ENCODE measurements at regions not wholly inside any gene's neighbourhood (a gene's known extent, or its start where the extent isn't known, plus 50 kb on each side); places are given as distances from the start of the nearest gene placed in this dataset.

DNA sequence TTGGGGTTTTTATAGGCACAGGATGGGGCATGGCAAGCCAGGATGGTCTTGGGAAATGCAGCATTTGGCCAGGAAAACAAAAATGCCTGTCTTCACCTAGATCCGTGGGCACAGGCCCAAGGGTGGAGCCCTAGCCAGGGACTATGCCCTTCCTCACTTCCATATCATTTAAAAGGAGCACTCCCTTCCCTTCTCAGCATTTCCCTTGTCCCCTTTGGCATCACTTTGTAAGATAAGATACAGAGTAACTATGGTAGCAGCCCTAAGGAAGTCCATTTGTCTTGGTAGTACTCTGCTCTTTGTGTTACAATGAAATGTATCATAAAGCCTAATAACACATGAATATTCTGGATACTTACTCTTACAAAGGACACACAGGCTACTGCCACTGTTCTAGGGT is 1092.6 kb upstream of the TENM4 start:
- no peak for DNase-seq (ENCODE audit: low spot score)
- TF ChIP-seq, protein P1, sequence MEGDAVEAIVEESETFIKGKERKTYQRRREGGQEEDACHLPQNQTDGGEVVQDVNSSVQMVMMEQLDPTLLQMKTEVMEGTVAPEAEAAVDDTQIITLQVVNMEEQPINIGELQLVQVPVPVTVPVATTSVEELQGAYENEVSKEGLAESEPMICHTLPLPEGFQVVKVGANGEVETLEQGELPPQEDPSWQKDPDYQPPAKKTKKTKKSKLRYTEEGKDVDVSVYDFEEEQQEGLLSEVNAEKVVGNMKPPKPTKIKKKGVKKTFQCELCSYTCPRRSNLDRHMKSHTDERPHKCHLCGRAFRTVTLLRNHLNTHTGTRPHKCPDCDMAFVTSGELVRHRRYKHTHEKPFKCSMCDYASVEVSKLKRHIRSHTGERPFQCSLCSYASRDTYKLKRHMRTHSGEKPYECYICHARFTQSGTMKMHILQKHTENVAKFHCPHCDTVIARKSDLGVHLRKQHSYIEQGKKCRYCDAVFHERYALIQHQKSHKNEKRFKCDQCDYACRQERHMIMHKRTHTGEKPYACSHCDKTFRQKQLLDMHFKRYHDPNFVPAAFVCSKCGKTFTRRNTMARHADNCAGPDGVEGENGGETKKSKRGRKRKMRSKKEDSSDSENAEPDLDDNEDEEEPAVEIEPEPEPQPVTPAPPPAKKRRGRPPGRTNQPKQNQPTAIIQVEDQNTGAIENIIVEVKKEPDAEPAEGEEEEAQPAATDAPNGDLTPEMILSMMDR (IDR thresholded peaks at IDR 0.05) = no peak
- Histone ChIP-seq H3K27ac (no peak overlapping the region), H3K4me3 (no peak overlapping the region)

DNA sequence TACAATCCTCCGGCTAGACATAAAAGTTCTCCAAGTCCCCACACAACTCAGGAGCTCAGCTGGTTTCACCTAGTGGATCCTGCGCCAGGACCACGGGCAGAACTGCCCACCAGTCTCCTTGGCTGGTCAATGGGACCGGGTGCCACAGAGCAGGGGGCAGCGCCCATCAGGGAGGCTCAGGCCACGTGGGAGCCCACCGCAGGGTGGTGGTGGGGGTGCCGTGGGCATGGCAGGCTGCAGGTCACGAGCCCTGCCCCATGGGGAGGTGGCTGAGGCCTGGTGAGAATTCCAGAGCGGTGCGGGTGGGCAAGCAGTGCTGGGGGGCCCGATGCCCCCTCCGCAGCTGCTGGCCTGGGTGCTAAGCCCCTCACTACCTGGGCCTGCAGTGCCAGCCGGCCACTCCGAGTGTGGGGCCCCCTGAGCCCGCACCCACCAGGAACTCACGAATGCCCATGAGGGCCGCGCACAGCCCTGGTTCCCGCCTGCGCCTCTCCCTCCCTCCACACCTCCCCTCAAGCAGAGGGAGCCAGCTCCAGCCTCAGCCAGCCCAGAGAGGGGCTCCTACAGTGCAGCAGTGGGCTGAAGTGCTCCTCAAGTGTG is 1091.9 kb upstream of the TENM4 start:
- TF ChIP-seq, protein P1 (IDR thresholded peaks at IDR 0.05) = no peak
- DNase-seq (ENCODE audit: low spot score) = no peak

DNA sequence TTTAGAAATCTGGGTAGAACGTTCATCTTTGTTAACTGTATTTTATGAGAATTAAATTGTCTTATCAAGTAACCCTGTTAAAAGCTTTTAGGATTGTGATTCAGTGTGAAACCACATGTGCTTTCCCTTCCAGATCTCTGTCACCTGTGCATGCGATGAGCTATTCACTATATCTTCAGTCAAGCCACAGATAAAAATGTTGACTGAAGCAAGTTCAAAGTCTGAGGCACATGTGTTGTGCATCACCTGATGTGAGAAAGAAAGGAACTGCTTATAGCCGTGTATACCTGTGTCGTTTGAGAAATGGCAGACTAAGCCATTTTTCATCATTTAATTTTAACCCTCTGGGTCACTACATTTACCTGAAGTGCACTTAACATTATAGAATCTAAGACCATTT is 1088.9 kb upstream of the TENM4 start:
- Histone ChIP-seq H3K27ac (no peak overlapping the region), H3K4me3 (no peak overlapping the region)
- DNase-seq (ENCODE audit: low spot score) = no peak
- TF ChIP-seq, protein P1 (IDR thresholded peaks at IDR 0.05) = no peak

More for the DNA sequence above, 1091.9 kb upstream of the TENM4 start:
- H3K4me3 ChIP-seq = no peak overlapping the region
- no peak overlapping the region for H3K27ac ChIP-seq

DNA sequence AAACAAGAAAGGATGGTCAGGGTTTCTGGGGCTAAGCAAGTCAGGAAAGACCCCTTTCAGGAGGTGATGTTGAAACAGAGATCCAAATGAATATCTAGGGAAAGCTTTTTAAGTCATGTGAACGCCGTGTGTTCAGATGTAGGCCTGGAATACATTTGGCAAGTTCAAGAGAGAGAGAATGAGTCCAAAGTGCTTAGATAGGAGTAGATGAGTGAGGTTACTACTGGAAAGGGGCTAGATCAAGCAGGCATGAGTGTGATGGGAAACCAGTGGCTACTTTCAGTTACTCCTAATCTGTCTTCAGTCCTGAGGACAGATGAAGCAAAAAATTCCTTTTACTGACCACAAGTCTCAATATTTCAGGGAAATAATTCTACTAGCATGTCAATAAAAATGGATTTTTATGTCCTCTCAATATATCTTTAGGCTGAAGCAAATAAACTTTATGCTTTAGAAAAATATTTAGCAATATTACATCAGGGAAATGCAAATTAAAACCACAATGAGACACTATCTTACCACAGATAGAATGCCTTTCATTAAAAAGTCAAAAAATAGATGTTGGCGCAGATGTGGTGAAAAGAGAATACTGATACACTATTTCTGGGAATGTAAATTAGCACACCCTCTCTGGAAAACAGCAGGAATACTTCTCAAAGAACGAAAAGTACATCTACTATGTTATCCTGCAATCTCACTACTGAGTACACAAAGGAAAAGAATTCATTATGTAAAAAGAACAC is 1085.0 kb upstream of the TENM4 start:
- no peak for DNase-seq (ENCODE audit: low spot score)
- Histone ChIP-seq H3K27ac (no peak overlapping the region), H3K4me3 (no peak overlapping the region)
- TF ChIP-seq, protein P1 (IDR thresholded peaks at IDR 0.05) = no peak

DNA sequence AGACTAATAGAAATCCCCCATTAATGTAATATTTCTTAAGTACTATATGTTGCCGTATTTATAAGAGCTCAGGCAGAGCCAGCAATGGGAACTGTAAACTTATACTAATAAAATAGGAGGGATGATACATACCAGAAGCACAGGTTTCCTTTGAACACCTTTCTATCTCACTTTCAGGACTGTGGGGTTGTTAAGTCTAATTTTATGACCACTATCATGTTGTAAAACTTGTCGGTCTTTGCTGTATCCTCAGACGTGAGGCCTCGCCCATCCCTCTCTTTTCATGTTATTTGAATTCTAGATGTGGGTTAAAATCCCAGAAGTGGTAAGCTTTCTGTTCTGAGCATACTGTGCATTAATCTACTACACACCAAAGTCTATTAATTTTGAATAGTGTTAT is 1083.5 kb upstream of the TENM4 start:
- DNase-seq (ENCODE audit: low spot score) = no peak
- TF ChIP-seq, protein P1 (IDR thresholded peaks at IDR 0.05) = no peak
- Histone ChIP-seq H3K4me3 (no peak overlapping the region), H3K27ac (no peak overlapping the region)

DNA sequence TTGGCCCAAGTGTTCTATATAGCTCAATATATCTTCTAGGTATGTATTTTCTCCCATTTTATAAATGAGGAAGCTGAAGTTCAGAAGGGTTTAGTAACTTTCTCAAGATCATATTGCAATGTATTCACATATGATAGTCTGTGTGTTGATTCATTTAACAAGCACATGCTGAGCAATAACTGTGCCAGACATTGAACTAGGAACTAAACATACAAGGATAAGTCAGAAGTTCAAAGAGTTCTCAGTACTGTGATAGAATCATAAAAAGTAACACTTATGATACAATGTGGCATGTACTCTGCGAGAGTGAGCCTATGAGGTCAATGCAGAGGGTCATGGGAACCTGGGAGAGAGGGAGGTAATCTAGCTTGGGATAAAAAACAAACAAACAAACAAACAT is 1082.2 kb upstream of the TENM4 start:
- no peak for DNase-seq (ENCODE audit: low spot score)
- TF ChIP-seq, protein P1 (IDR thresholded peaks at IDR 0.05) = no peak
- Histone ChIP-seq H3K4me3 (no peak overlapping the region), H3K27ac (no peak overlapping the region)

DNA sequence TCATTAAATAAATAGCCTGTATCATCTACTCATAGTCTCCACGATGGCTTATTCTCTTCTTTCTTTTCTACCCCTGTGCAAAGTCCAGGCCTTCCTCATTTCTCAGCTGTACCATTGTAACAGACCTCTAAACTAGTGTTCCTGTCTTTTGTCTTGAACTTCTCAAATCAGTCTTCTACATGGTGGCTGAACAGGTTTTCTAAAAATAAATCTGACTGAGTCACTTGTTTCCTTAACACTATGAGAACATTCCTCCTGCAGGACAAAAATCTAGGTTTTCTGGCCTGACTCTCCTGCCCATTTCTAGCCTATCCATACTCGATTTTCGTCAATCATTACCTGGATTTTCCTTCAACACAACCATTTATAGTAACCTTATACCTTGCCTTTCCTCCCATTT is 1080.8 kb upstream of the TENM4 start:
- no peak for DNase-seq (ENCODE audit: low spot score)
- Histone ChIP-seq H3K4me3 (no peak overlapping the region), H3K27ac (no peak overlapping the region)
- TF ChIP-seq, protein P1 (IDR thresholded peaks at IDR 0.05) = no peak

All from coronary artery (tissue), 2 donors.